HG03025 (cell line): ENCODE measurements at regions not wholly inside any gene's neighbourhood (a gene's known extent, or its start where the extent isn't known, plus 50 kb on each side); places are given as distances from the start of the nearest gene placed in this dataset.

Source experiments
- ATAC-seq: cut with Tn5 transposase; IDR thresholded peaks from one replicate; pipeline ENCODE4 v1.9.1; 2021; ENCODE audit warnings: mild to moderate bottlenecking, moderate library complexity; ENCODE audit not compliant: unreplicated experiment, low FRiP score

DNA sequence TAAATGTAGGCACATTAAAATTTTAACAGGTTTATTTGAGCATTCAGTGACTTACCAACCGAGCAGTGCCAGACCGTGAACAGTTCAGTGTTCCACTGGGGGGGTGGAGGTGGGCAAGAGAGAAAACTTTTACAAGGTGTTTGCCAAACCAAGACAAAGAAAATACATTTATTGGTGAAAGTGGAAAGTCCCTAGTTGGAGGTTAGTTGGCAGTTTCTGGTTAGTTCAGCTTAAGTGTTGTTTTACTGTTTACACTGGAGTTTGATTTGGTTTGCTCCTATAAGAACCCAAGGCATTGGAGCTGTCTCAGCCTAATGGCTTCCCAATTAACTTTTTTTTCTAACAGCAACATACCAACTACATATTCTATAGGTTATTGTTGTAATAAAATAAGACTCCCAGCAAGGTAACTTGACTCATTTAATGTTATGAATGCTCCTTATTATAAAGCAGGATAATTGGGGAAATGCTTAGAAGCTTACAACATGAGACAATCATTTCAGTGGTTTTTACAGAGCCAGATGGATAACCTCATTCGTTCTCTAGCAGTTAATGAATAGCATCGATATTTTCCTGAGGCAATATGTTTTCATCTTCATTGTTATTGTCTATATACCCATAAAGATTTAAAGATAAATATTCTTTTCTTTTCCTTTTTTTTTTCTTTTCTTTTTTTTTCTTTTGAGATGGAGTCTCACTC is 115.8 kb downstream of the ETNK1 start:
- ATAC-seq = no peak

DNA sequence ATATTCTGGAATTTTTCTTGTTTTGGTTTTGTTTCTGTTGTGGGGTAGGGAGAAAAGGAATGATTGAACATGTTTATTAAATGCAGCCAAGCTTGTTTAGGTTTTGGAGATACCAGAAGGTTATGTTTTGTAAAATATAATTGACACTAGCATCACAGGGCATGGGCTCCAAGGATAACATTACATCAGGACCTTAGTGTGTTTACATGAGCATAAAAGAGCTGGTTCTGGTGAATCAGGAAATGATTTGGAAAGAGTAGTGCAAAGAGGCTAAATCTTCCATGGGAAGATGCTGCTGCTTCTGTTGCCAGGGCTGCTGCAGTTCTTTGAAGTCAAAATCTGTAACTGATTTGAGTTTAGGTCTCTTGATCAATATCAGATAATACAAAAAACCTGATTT is 118.7 kb downstream of the ETNK1 start:
- ATAC-seq = no peak

DNA sequence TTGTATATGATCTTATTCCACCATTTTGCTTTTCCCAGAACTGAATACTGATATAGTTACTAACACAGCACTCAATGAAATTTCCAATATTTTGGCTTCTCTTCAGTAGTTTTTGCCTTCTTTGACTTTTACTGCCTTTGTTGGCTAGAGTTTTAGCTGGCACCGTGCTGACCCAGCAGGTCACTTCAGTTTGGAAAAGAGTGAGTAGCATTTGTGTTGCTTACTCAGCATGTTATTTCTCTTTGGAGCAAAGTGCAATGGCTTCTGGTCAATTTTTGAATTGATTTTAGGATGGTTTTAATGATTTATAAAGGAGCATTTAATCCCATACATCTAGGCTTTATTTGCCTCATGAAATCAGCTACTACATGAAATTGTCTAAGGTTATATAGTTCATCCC is 119.2 kb downstream of the ETNK1 start:
- ATAC-seq = no peak

DNA sequence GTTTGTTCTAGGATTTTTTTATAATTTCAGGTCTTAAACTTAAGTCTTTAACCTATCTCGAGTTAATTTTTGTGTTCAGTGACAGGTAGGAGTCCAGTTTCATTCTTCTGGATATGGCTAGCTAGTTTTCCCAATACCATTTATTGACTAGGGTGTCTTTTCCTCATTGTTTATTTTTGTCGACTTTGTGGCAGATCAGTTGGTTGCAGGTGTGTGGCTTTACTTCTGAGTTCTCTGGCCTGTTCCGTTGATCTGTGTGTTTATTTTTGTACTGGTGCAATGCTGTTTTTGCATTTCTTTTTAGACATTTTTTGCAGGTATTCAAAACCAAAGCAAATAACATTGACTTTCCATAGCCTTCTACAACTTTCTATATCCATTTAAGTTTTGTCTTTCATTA is 121.7 kb downstream of the ETNK1 start:
- no peak for ATAC-seq

DNA sequence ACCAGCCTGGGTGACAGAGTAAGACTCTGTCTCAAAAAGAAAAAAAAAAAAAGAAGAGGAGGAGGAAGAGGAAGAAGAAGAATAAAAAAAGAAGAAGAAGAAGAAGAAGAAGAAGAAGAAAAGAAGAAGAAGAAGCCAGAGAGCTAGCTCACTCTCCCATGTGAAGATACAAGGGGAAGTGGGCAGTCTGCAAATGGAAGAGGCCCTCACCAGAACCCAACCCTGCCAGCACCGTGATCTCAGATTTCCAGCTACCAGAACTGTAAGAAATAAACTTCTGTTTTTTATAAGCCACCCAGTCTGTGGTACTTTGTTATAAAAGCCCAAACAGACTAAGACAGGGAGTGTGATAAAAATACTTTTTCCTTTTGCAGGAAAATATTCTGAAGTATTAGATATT is 130.7 kb downstream of the ETNK1 start:
- ATAC-seq = no peak

GRCh38 chr12:22759769-22760674 is 135.1 kb downstream of the ETNK1 start:
- ATAC-seq = no peak

DNA sequence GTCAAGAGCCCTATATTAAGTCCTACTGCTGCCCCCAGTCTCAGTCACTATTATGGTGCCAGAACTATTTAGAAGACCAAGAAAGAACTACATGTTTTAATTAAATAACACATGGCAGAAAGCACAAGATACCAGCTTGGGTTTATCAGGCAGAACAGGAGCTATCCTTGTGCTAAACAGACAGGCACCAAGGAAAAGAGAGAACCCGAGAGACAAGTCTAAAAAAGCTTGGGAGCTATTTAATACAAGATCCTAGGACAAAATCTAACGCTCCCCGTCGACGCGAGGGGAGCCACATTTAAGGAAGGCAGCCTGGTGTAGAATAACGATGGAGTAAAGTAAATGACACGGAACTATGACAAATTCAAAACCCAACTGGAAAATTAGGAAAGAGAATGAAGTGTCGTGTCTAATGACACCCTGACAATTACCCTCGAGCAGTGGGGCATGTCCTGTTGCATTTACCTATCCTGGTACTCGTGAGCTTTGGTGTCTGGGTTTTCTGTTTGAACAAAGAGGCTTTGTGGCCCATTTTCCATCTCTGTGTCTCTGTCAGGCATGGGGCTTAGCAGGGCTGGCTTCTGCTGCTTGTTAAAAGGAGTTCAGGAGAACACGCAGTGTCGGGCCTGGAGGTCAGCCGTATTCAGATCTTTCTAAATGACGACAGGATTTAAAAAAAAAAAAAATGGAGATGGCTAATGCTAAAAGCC is 140.6 kb downstream of the ETNK1 start:
- no peak for ATAC-seq

GRCh38 chr12:22766911-22767420 is 142.0 kb downstream of the ETNK1 start:
- ATAC-seq = no peak

- no peak for ATAC-seq
Measured at GRCh38 chr12:22781339-22781738, 156.4 kb downstream of the ETNK1 start.

GRCh38 chr12:22787557-22787956 is 162.6 kb downstream of the ETNK1 start:
- ATAC-seq = no peak

DNA sequence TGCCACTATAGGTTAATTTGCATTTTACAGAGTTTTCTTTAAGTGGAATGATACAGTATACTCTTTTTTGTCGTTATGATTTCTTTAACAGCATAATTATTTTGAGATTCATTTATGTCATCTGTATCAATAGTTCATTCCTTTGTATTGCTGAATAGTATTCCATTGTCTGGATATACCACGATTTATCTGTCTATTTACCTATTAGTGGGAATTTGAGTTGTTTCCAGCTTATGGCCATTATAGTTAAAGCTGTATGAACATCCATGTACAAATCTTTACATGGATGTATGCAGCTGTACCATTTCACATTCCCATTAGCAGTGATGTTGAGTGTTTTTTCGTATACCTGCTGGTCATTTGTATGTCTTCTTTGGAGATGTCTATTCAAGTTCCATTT is 163.9 kb downstream of the ETNK1 start:
- ATAC-seq = no peak

GRCh38 chr12:22792138-22792537 is 167.2 kb downstream of the ETNK1 start:
- no peak for ATAC-seq

- no peak for ATAC-seq
Measured at GRCh38 chr12:22794017-22794416, 169.0 kb downstream of the ETNK1 start.

DNA sequence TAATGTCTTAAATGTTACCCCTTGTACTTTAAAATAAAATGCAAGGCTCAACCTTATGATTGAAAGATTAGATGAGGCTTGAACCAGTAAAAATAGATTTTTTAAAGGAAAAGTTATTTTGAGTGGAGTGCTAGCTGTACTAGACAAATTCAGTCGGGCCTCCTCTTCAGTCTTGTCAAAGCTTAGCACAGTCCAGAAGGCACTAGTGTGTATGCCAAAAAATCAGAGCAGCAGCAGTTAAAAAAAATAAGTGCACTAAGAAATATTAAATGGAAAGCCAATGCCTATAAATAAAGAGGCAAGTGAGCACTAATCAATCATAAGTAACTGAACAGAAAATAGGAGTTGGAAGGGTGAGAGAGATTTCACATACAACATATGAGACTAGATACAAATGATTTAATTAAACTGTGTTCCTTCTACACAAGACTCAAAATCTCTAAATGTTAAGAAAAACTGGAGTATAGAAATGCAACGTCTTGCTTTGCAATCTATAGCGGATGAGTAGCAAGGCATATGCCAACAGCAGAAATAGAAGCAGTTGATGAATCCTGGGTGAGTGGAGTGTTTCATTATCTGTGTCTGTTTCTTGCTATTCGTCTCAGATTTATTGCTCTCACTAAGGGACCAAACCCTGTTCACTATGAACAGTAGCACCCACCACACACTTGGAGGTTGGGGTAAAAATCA is 172.1 kb downstream of the ETNK1 start:
- ATAC-seq = no peak

DNA sequence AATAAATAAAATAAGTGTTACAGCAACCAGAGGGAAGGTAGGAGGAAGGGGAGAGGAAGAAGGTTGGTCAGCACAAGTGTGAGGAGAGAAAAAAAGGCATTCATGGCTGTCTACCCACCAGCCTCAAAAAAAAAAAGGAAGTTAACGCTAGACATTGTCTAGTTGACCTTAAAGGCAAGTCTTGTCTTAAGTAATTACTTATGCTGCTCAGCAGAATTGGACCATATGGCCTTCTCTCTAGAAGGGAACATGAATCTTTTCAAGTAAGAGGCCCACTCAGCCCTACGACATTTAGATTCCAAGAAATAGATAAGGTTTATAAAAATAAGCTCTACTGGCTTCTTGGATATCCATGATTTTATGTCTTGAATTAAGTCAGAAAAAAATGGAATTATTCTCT is 172.7 kb downstream of the ETNK1 start:
- ATAC-seq = no peak

DNA sequence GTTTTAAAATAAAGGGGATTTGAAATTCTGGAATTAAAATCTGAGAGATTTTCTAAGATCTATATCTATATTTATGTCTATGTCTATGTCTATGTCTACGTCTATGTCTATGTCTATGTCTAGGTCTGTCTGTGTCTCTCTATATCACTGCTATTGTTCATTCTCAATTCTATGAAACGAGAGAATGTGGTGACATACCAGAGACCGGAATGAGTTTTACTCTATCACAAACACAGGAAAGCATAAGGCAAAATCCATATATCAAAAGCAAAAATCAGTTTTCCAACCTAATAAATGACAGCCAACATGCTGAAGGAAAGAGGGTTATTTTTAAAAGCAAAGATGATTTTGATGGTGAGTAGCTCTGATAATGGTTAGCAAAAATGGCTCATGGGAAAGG is 173.1 kb downstream of the ETNK1 start:
- ATAC-seq = no peak

GRCh38 chr12:22799503-22799902 is 174.5 kb downstream of the ETNK1 start:
- no peak for ATAC-seq

DNA sequence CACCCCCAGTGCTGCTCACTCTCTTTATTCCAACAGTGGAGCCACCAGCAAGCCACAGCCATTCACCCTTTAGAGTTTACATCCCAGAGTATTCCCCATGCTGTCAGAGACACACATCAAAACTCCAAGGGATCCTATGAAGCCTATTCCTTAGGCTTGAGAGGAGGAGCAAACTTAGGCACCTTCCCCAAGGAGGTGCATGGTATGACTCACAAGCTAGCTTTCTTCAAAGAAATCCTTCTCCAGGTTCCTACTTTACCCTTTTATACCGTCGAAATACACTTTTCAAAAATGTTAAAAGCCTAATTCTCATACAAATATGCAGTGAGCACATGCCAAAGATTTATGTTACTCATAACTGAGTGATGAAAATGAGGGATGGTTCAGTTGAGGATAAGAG is 175.4 kb downstream of the ETNK1 start:
- no peak for ATAC-seq

GRCh38 chr12:22802883-22803630 is 178.1 kb downstream of the ETNK1 start:
- no peak for ATAC-seq

DNA sequence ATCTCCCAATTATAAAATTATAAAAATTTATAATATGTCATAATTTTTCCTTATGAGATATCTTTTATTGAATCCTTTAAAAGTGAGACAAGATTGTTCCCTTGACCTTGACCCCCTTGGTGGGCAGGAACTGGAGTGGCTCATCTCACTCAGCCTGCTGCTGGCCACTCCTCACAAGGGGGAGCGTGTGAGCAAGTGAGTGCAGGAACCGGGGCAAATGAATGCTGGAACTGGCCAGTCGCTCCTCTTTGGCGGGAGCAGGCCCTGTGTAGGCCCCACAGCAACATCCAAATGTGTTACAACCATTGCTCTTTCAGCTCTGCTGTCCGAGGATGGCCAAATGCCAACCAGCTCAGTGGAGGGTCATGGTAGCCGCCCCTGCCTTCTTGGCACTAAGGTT is 178.8 kb downstream of the ETNK1 start:
- ATAC-seq = no peak
